Muscle of leg (tissue), 3 donors: ENCODE measurements at regions not wholly inside any gene's neighbourhood (a gene's known extent, or its start where the extent isn't known, plus 50 kb on each side); places are given as distances from the start of the nearest gene placed in this dataset.

Source experiments
- DNase-seq: peaks from one replicate; pipeline ENCODE4 v3.0.0; 2013
- H3K27ac ChIP-seq: one replicate; pipeline ENCODE4 v1.5.1; 2013; ENCODE audit warnings: mild to moderate bottlenecking, low read length, control low read depth
- H3K27me3 ChIP-seq: one replicate; pipeline ENCODE4 v1.6.1; 2013; ENCODE audit warnings: low read length; ENCODE audit not compliant: control insufficient read depth, insufficient read depth
- H3K36me3 ChIP-seq: one replicate; pipeline ENCODE4 v1.6.1; 2013; ENCODE audit warnings: low read length; ENCODE audit not compliant: control insufficient read depth, insufficient read depth
- H3K4me1 ChIP-seq: one replicate; pipeline ENCODE4 v1.6.1; 2013; ENCODE audit warnings: low read length; ENCODE audit not compliant: control insufficient read depth, insufficient read depth
- H3K4me3 ChIP-seq: one replicate; pipeline ENCODE4 v1.5.1; 2013; ENCODE audit warnings: low read length, control low read depth
- H3K9me3 ChIP-seq: replicated peaks from 2 replicates; pipeline ENCODE4 v1.6.1; 2013; ENCODE audit warnings: low read depth, low read length; ENCODE audit not compliant: control insufficient read depth
- WGBS: methylation state at CpG from one replicate; pipeline ENCODE4 v1.1.5; 2013; ENCODE audit warnings: missing lambda C conversion rate; ENCODE audit not compliant: insufficient coverage; 5-methylcytosine and 5-hydroxymethylcytosine counted together

- Histone ChIP-seq H3K9me3 (no peaks in the 10 kb centered on the region), H3K36me3 (no peaks in the 10 kb centered on the region), H3K4me1 (no peaks in the 10 kb centered on the region), H3K27ac (no peak overlapping the region), H3K27me3 (no peaks in the 10 kb centered on the region), H3K4me3 (no peak overlapping the region)
- WGBS = 92% methylated on average over 5 of the region's 6 CpGs
- no peak for DNase-seq
Observed at GRCh38 chr2:58856100-58856499, 615.0 kb upstream of the FANCL start.

- no CpG with 5 or more reads among the region's 2 CpGs for WGBS
- Histone ChIP-seq H3K4me1 (no peaks in the 10 kb centered on the region), H3K9me3 (no peaks in the 10 kb centered on the region), H3K27ac (no peak overlapping the region), H3K4me3 (no peak overlapping the region), H3K27me3 (no peaks in the 10 kb centered on the region), H3K36me3 (no peaks in the 10 kb centered on the region)
- no peak for DNase-seq
Observed at GRCh38 chr2:58853420-58853819, 612.3 kb upstream of the FANCL start.

- H3K36me3 ChIP-seq = no peaks in the 10 kb centered on the region
- no peaks in the 10 kb centered on the region for H3K27me3 ChIP-seq
- H3K27ac ChIP-seq = no peak overlapping the region
- no peaks in the 10 kb centered on the region for H3K9me3 ChIP-seq
- no peak for DNase-seq
- H3K4me3 ChIP-seq = no peak overlapping the region
- H3K4me1 ChIP-seq = no peaks in the 10 kb centered on the region
Observed at GRCh38 chr2:58852905-58853304, 611.8 kb upstream of the FANCL start.

- Histone ChIP-seq H3K27ac (no peak overlapping the region), H3K9me3 (no peaks in the 10 kb centered on the region), H3K4me1 (no peaks in the 10 kb centered on the region), H3K27me3 (no peaks in the 10 kb centered on the region), H3K4me3 (no peak overlapping the region), H3K36me3 (no peaks in the 10 kb centered on the region)
- WGBS = 24% methylated on average over 3 of the region's 5 CpGs
- DNase-seq = peak; percentile 25
Observed at GRCh38 chr2:58852243-58852642, 611.1 kb upstream of the FANCL start.

GRCh38 chr2:58851598-58851997 lies 610.5 kb upstream of the FANCL start:
- WGBS = no CpG with 5 or more reads among the region's 2 CpGs
- H3K4me1 ChIP-seq = no peaks in the 10 kb centered on the region

GRCh38 chr2:58845011-58845410 lies 603.9 kb upstream of the FANCL start:
- Histone ChIP-seq H3K36me3 (no peaks in the 10 kb centered on the region), H3K27me3 (no peaks in the 10 kb centered on the region), H3K9me3 (no peaks in the 10 kb centered on the region), H3K27ac (no peak overlapping the region), H3K4me1 (no peaks in the 10 kb centered on the region), H3K4me3 (no peak overlapping the region)
- no peak for DNase-seq
- WGBS = no CpG with 5 or more reads among the region's 3 CpGs

More at GRCh38 chr2:58851598-58851997, 610.5 kb upstream of the FANCL start:
- no peak overlapping the region for H3K4me3 ChIP-seq
- no peak overlapping the region for H3K27ac ChIP-seq
- DNase-seq = peak; percentile 11
- H3K36me3 ChIP-seq = no peaks in the 10 kb centered on the region
- H3K27me3 ChIP-seq = no peaks in the 10 kb centered on the region
- H3K9me3 ChIP-seq = no peaks in the 10 kb centered on the region

GRCh38 chr2:58842501-58843155 lies 601.5 kb upstream of the FANCL start:
- H3K36me3 ChIP-seq = no peaks in the 10 kb centered on the region
- no peaks in the 10 kb centered on the region for H3K4me1 ChIP-seq
- no peaks in the 10 kb centered on the region for H3K9me3 ChIP-seq
- no CpG with 5 or more reads among the region's 5 CpGs for WGBS
- no peak overlapping the region for H3K27ac ChIP-seq
- no peaks in the 10 kb centered on the region for H3K27me3 ChIP-seq
- no peak for DNase-seq
- no peak overlapping the region for H3K4me3 ChIP-seq

- Histone ChIP-seq H3K4me3 (no peak overlapping the region), H3K27ac (no peak overlapping the region), H3K4me1 (no peaks in the 10 kb centered on the region), H3K9me3 (peaks cover 19% of the 10 kb centered on the region), H3K27me3 (no peaks in the 10 kb centered on the region), H3K36me3 (no peaks in the 10 kb centered on the region)
- peak; percentile 62 for DNase-seq
- no CpG with 5 or more reads among the region's 3 CpGs for WGBS
Observed at GRCh38 chr2:58834404-58834803, 593.3 kb upstream of the FANCL start.

- no peaks in the 10 kb centered on the region for H3K36me3 ChIP-seq
- WGBS = no CpG with 5 or more reads among the region's 2 CpGs
- no peak for DNase-seq
- H3K4me1 ChIP-seq = no peaks in the 10 kb centered on the region
- H3K9me3 ChIP-seq = peaks cover 20% of the 10 kb centered on the region
- no peak overlapping the region for H3K4me3 ChIP-seq
- H3K27ac ChIP-seq = no peak overlapping the region
- no peaks in the 10 kb centered on the region for H3K27me3 ChIP-seq
Observed at GRCh38 chr2:58826795-58827194, 585.7 kb upstream of the FANCL start.

- Histone ChIP-seq H3K27ac (no peak overlapping the region), H3K36me3 (no peaks in the 10 kb centered on the region), H3K4me3 (no peak overlapping the region), H3K9me3 (no peaks in the 10 kb centered on the region), H3K4me1 (no peaks in the 10 kb centered on the region), H3K27me3 (no peaks in the 10 kb centered on the region)
- WGBS = 52% methylated on average over 2 of the region's 4 CpGs
- DNase-seq = no peak
Observed at GRCh38 chr2:58812771-58813344, 571.7 kb upstream of the FANCL start.

GRCh38 chr2:58805126-58805525 lies 564.0 kb upstream of the FANCL start:
- WGBS = no CpG with 5 or more reads among the region's 1 CpG
- no peaks in the 10 kb centered on the region for H3K9me3 ChIP-seq

More at GRCh38 chr2:58805126-58805525, 564.0 kb upstream of the FANCL start:
- Histone ChIP-seq H3K4me1 (no peaks in the 10 kb centered on the region), H3K4me3 (no peak overlapping the region), H3K27ac (no peak overlapping the region), H3K36me3 (no peaks in the 10 kb centered on the region), H3K27me3 (peaks cover 2% of the 10 kb centered on the region)
- no peak for DNase-seq
